ENCODE measurements at regions not wholly inside any gene's neighbourhood (a gene's known extent, or its start where the extent isn't known, plus 50 kb on each side); places are given as distances from the start of the nearest gene placed in this dataset.

DNA sequence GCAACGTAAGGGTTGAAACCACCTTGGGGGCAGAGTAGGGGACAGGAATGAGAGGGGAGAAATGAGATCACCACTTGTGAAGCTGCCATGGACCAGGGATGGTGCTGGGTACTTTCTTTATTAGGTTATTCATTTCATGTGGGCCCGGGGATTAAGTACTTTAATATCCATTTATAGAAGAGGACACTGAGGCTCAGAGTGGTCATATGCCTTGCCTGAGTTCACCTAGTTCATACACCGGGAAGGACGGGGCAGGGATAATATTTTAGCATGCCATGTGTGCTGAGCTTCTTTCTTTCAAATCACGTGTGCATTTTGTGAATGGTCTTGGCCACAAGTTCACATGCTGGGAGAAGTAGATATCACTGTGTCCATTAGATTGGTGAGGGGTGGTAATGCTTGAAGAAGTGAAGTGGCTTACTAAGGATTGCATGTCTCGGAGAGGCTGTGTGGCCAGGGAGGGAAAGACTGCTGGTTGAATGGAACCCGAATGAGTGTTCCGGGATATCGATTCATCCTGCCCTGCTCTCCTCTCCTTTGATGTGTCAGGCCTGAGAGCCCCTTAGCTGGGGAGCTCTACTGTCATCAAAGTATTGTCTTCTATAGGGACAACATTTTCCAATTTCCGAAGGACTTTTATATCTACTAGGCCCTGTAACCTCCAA lies 187.1 kb downstream of the MYCN start:
- FAIRE-seq (no peak), DNase-seq (ENCODE audit: extremely low spot score, insufficient read length, low read depth) (no peak)

- FAIRE-seq, result no peak
Observed at GRCh38 chr2:16126517-16127275, 186.3 kb downstream of the MYCN start.

GRCh38 chr2:16125614-16126516 lies 185.5 kb downstream of the MYCN start:
- FAIRE-seq (no peak), DNase-seq (ENCODE audit: extremely low spot score, insufficient read length, low read depth) (no peak)

More at GRCh38 chr2:16126517-16127275, 186.3 kb downstream of the MYCN start:
- no peak for DNase-seq (ENCODE audit: extremely low spot score, insufficient read length, low read depth)

DNA sequence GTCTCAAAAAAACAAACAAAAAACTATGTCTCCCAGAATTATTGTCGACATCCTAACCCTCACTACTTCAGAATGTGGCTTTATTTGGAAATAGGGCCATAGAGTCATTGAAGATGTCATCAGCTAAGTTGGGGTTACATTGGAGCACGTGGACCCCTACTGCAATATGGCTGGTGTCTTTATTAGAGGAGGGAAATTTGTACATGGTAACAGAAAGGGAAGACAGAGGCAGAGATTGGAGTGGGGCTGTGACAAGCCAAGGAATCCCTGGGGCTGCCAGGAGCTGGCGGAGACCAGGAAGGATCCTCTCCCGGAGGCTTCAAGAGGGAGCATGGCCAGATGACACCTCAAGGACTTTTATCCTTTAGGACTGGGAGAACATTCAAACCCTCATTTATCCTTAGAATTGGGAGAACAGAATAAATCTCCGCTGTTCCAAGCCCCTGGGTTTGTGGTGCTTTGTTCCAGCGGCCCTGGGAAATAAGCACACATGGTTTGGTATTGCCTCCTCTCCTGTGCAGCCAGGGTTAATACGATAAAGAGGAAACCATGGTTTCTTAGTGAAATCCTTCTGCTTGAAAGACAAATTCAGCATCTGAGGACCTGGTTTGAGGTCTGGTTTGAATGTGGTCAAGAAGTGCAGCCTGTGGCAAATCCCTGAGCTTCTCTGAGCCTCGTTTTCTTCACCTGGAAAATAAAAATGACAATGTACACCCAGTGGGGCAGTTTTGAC lies 184.7 kb downstream of the MYCN start:
- DNase-seq (ENCODE audit: extremely low spot score, insufficient read length, low read depth) (no peak), FAIRE-seq (no peak)

GRCh38 chr2:16123856-16124780 lies 183.8 kb downstream of the MYCN start:
- no peak for FAIRE-seq
- DNase-seq (ENCODE audit: extremely low spot score, insufficient read length, low read depth), result no peak

DNA sequence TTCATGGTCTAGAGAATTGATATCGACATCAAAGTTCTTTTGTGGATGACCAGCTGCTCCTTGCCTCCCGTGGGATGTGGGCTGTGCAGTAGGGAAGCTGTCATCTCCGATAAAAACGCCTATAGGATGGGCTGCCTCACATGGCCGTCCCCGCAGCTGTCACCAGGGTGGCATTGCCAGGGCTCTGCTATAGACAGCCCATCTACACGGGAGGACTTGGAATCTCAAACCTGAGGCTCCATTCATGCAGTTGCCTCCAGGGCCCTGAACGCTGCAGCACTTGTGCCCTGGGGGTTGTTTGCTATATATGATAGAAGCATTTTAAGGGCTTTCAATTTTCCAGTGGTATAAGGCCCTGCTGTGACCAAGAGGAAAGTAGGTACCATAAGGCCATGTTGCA lies 183.1 kb downstream of the MYCN start:
- no peak for DNase-seq (ENCODE audit: extremely low spot score, insufficient read length, low read depth)
- no peak for FAIRE-seq

DNA sequence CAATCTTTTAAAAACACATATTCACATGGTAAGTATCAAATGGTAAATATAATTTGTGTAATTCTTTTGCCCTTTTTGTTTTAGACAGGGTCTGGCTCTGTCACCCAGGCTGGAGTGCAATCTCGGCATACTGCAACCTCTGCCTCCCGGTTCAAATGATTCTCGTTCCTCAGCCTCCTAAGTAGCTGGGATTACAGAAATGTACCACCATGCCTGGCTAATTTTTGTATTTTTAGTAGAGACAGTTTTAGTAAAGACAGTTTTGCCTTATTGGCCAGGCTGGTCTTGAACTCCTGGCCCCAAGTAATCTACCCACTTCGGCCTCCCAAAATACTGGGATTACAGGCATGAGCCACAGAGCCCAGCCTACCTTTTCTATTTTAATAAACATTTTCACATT lies 182.2 kb downstream of the MYCN start:
- DNase-seq (ENCODE audit: extremely low spot score, insufficient read length, low read depth) (no peak), FAIRE-seq (no peak)

DNA sequence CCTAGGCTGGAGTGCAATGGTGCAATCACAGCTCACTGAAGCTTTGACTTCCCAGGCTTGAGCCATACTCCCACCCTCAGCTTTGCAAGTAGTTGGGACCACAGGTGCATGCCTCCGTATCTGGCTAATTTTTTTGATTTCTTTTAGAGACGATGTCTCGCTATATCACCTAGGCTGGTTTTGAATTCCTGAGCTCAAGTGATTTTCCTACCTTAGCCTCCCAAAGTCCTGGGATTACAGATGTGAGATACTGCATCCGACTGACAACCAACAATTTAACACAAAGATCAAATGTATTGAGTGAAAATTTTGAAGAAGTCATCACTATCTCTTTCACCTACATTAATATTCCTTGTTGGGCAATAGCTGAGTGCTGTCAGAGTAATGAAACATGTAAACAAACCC lies 181.6 kb downstream of the MYCN start:
- FAIRE-seq (no peak), DNase-seq (ENCODE audit: extremely low spot score, insufficient read length, low read depth) (no peak)

DNA sequence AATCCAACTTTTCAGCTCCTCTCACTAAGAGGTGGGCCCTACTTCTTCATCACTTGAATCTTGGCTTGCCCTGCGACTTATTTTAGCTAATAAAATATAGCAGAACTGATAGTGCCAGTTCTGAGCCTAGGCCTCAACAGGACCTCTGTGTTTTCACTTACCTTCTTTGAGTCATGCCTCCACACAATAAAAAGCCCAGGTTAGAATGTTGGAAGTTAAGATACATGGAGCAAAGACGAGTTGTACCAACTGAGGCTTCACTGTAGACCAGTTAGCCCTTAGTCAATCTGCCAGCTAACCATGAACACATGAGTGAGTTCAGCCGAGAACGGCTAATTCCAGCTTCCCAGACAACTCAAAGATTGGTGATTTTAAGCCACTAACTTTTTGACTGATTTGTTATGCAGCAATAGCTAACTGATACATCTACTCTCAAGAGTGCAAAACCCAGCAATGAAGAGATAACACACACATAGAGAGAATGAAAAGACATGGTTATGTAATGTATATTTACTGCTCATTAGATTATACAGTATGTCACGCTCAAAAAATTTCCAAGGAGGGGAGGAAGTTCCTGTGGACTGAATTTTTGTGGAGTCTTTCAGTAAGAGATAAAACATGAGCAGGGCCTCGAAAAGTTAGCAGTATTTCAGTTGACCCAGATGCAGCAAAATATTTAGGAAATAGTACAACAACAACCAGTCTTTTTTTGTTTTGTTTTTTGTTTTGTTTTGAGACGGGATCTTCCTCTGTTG lies 181.1 kb downstream of the MYCN start:
- no peak for FAIRE-seq

DNA sequence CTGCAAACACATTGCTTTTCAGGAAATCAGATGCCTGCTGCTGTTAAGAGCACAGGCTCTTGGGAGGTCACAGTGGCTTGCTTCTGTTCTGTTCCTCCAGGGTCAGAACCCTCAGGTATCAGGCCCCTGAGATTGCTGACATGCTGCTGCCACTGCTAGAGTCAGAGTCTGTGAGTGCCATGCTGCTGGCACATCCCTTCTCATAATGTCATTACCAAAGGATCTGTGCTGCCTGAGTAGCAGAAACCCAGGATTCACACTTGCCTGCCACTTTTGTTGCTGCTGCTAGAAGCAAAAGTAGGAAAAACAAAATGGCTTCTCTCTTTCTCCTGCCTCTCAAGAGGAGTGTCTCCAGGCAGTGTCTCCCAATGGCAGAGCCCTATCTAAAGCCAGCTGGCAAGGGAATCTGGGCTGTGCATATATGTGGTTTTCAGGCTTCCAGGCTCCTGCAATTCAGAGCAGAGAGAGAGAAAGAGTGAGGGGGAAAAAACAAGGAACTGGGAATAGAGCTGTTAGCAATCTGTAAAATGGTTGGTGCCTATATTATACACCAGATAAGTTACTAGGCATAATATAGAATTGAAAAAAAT lies 180.3 kb downstream of the MYCN start:
- DNase-seq (ENCODE audit: extremely low spot score, insufficient read length, low read depth) (no peak), FAIRE-seq (no peak)

More for the DNA sequence above, 181.1 kb downstream of the MYCN start:
- no peak for DNase-seq (ENCODE audit: extremely low spot score, insufficient read length, low read depth)

DNA sequence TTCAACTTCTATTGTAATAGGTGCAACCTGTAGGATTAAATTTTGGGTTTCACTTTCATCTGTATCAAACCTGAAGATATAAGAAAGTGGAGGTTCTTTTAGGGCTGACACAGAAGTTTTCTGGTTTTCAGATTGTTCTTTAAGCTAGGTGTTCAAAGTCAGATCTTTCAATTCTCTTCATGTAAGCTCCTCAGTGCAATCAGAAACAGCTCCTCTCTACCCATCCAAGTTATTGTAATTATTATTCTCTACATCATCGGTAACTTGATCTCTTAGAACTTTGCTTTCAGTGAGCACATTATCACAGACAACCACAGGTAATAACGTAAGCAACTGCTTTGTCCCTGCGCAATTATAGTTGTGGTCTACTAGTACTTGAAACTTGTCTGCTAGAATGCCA lies 179.4 kb downstream of the MYCN start:
- FAIRE-seq, result no peak
- DNase-seq (ENCODE audit: extremely low spot score, insufficient read length, low read depth), result no peak

- FAIRE-seq (no peak), DNase-seq (ENCODE audit: extremely low spot score, insufficient read length, low read depth) (no peak)
Observed at GRCh38 chr2:16118611-16119590, 178.6 kb downstream of the MYCN start.

DNA sequence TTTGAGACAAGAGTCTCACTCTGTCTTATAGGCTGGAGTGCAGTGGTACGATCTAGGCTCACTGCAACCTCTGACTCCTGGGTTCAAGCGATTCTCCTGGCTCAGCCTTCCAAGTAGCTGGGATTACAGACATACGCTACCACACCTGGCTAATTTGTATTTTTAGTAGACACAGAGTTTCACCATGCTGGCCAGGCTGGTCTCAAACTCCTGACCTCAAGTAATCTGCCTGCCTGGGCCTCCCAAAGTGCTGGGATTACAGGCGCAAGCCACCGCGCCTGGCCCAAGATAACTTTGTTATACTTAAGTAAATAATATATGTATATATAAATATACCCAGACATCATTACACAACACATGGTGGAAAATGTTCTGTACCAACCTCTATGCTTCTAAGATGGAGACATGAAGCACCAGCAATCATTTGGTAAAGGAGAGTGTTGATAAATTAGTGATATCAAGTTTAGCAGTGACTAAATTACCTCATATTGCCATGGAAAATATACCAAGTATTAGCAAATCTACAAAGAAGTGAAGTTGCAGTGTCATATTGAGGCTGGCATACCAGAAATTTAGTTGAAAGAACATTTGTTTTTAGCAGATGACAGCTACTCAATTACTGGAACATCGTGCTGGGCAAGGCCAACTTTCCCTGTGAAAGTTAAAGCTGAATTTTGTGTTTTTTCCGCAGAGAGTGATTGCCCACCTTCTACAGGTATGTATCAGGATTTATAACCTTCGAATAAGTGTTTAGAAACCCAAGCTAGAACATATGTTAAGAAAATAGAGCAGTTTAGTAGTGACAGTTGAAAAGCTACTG lies 177.7 kb downstream of the MYCN start:
- FAIRE-seq (no peak), DNase-seq (ENCODE audit: extremely low spot score, insufficient read length, low read depth) (no peak)

GRCh38 chr2:16117021-16117700 lies 176.8 kb downstream of the MYCN start:
- DNase-seq (ENCODE audit: extremely low spot score, insufficient read length, low read depth) (no peak), FAIRE-seq (no peak)

Measured in GM18507 (cell line).